HEK293 (cell line): ENCODE measurements at regions not wholly inside any gene's neighbourhood (a gene's known extent, or its start where the extent isn't known, plus 50 kb on each side); places are given as distances from the start of the nearest gene placed in this dataset.

Source experiments
- HOXA7 ChIP-seq: sonication (generic); formaldehyde crosslinking; IDR thresholded peaks from 2 replicates; pipeline ENCODE4 v1.8.1; 2022; ENCODE audit warnings: missing genetic modification reagents, borderline replicate concordance
- KLF1 ChIP-seq: fragments of 450-650 bp; formaldehyde crosslinking; IDR thresholded peaks from 2 replicates; pipeline ENCODE4 v1.5.1; 2016; ENCODE audit warnings: missing biosample characterization, missing genetic modification characterization
- KLF8 ChIP-seq: fragments of 450-650 bp; formaldehyde crosslinking; IDR thresholded peaks from 2 replicates; pipeline ENCODE4 v1.5.1; 2016; ENCODE audit warnings: missing biosample characterization, missing genetic modification characterization
- SP3 ChIP-seq: fragments of 450-650 bp; formaldehyde crosslinking; IDR thresholded peaks from 2 replicates; pipeline ENCODE4 v1.5.1; 2016; ENCODE audit warnings: missing biosample characterization, missing genetic modification characterization
- ZNF10 ChIP-seq: fragments of 450-650 bp; formaldehyde crosslinking; IDR thresholded peaks from 2 replicates; pipeline ENCODE4 v1.5.1; 2017; ENCODE audit warnings: missing biosample characterization, missing genetic modification characterization
- ZNF747 ChIP-seq: fragments of 450-650 bp; formaldehyde crosslinking; IDR thresholded peaks from 2 replicates; pipeline ENCODE4 v1.5.1; 2016; ENCODE audit warnings: missing biosample characterization, missing genetic modification characterization
- ZNF76 ChIP-seq: fragments of 450-650 bp; formaldehyde crosslinking; IDR thresholded peaks from 2 replicates; pipeline ENCODE4; 2016; ENCODE audit warnings: low read depth, missing biosample characterization, missing genetic modification characterization, borderline replicate concordance
- TF ChIP-seq, protein P1 (sequence below): fragments of 450-650 bp; formaldehyde crosslinking; IDR thresholded peaks from 2 replicates; pipeline ENCODE4 v1.5.1; 2016; ENCODE audit warnings: missing biosample characterization, missing genetic modification characterization
- TF ChIP-seq, protein P2 (sequence below): fragments of 450-650 bp; formaldehyde crosslinking; conservative IDR thresholded peaks from 2 replicates; pipeline ENCODE4 v1.5.1; 2016; ENCODE audit warnings: low read depth, missing biosample characterization, missing genetic modification characterization

DNA sequence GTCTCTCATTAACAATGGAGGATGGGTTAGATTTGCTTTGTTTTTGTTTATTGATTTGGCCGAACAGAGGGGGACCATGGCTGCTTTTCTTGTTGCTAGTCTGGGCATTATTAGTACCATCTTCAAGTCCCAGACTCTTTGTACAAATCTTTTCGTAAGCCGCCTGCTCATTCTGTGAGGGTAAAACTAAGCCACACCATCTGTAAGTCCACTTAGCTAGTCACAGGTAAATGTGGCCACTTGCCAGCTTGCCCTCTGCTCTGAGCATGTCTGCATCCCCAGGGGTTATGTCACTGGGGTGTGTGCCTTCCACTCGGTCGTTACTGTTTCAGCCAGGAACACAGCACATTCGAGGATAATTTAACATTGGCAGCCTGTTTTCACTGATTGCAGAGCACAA is 85.6 kb downstream of the SMIM21 start:
- TF ChIP-seq, protein P1, sequence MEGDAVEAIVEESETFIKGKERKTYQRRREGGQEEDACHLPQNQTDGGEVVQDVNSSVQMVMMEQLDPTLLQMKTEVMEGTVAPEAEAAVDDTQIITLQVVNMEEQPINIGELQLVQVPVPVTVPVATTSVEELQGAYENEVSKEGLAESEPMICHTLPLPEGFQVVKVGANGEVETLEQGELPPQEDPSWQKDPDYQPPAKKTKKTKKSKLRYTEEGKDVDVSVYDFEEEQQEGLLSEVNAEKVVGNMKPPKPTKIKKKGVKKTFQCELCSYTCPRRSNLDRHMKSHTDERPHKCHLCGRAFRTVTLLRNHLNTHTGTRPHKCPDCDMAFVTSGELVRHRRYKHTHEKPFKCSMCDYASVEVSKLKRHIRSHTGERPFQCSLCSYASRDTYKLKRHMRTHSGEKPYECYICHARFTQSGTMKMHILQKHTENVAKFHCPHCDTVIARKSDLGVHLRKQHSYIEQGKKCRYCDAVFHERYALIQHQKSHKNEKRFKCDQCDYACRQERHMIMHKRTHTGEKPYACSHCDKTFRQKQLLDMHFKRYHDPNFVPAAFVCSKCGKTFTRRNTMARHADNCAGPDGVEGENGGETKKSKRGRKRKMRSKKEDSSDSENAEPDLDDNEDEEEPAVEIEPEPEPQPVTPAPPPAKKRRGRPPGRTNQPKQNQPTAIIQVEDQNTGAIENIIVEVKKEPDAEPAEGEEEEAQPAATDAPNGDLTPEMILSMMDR (tag by site-specific recombination), result no peak
- no peak for TF ChIP-seq KLF1 (tag by site-specific recombination)
- TF ChIP-seq ZNF76, result no peak
- TF ChIP-seq, protein P2, sequence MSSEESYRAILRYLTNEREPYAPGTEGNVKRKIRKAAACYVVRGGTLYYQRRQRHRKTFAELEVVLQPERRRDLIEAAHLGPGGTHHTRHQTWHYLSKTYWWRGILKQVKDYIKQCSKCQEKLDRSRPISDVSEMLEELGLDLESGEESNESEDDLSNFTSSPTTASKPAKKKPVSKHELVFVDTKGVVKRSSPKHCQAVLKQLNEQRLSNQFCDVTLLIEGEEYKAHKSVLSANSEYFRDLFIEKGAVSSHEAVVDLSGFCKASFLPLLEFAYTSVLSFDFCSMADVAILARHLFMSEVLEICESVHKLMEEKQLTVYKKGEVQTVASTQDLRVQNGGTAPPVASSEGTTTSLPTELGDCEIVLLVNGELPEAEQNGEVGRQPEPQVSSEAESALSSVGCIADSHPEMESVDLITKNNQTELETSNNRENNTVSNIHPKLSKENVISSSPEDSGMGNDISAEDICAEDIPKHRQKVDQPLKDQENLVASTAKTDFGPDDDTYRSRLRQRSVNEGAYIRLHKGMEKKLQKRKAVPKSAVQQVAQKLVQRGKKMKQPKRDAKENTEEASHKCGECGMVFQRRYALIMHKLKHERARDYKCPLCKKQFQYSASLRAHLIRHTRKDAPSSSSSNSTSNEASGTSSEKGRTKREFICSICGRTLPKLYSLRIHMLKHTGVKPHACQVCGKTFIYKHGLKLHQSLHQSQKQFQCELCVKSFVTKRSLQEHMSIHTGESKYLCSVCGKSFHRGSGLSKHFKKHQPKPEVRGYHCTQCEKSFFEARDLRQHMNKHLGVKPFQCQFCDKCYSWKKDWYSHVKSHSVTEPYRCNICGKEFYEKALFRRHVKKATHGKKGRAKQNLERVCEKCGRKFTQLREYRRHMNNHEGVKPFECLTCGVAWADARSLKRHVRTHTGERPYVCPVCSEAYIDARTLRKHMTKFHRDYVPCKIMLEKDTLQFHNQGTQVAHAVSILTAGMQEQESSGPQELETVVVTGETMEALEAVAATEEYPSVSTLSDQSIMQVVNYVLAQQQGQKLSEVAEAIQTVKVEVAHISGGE, result no peak
- TF ChIP-seq HOXA7, result no peak
- no peak for TF ChIP-seq SP3 (tag by site-specific recombination)
- TF ChIP-seq ZNF10, result no peak
- no peak for TF ChIP-seq KLF8 (tag by site-specific recombination)
- no peak for TF ChIP-seq ZNF747
